GF-D8 (cell line): ENCODE measurements at regions not wholly inside any gene's neighbourhood (a gene's known extent, or its start where the extent isn't known, plus 50 kb on each side); places are given as distances from the start of the nearest gene placed in this dataset.
"Not testable (repeated sequence)": the region's sequence is repeated elsewhere in the genome, so short reads cannot be mapped to it uniquely, and the experiment has no call there.

Experiments used
- DNase-seq: peaks from one replicate; lab custom pipeline; 2025; lab: John Stamatoyannopoulos, UW

GRCh38 chr9:134530724-134531123 lies 110.9 kb upstream of the COL5A1 start:
- no peak for DNase-seq

- DNase-seq, result no peak
Measured at GRCh38 chr9:134531220-134531970, 110.2 kb upstream of the COL5A1 start.

- no peak for DNase-seq
Measured at GRCh38 chr9:134532084-134532483, 109.5 kb upstream of the COL5A1 start.

GRCh38 chr9:134532661-134533060 lies 108.9 kb upstream of the COL5A1 start:
- not testable (repeated sequence) for DNase-seq

GRCh38 chr9:134533850-134534588 lies 107.6 kb upstream of the COL5A1 start:
- no peak for DNase-seq

- DNase-seq, result no peak
Measured at GRCh38 chr9:134534661-134535080, 106.9 kb upstream of the COL5A1 start.

- DNase-seq, result no peak
Measured at GRCh38 chr9:134535171-134535570, 106.4 kb upstream of the COL5A1 start.

- no peak for DNase-seq
Measured at GRCh38 chr9:134536101-134536900, 105.3 kb upstream of the COL5A1 start.

- no peak for DNase-seq
Measured at GRCh38 chr9:134536931-134537330, 104.7 kb upstream of the COL5A1 start.

- no peak for DNase-seq
Measured at GRCh38 chr9:134537951-134538641, 103.5 kb upstream of the COL5A1 start.

GRCh38 chr9:134538856-134539566 lies 102.6 kb upstream of the COL5A1 start:
- no peak for DNase-seq

GRCh38 chr9:134539586-134540194 lies 101.9 kb upstream of the COL5A1 start:
- DNase-seq, result no peak

- no peak for DNase-seq
Measured at GRCh38 chr9:134540276-134541096, 101.1 kb upstream of the COL5A1 start.

GRCh38 chr9:134541097-134541747 lies 100.4 kb upstream of the COL5A1 start:
- DNase-seq, result no peak

GRCh38 chr9:134544388-134545214 lies 97.0 kb upstream of the COL5A1 start:
- no peak for DNase-seq

- no peak for DNase-seq
Measured at GRCh38 chr9:134545215-134545542, 96.4 kb upstream of the COL5A1 start.

- DNase-seq, result no peak
Measured at GRCh38 chr9:134545543-134546245, 95.9 kb upstream of the COL5A1 start.

GRCh38 chr9:134546246-134546731 lies 95.3 kb upstream of the COL5A1 start:
- no peak for DNase-seq
